TTC549 (cell line): ENCODE measurements at regions not wholly inside any gene's neighbourhood (a gene's known extent, or its start where the extent isn't known, plus 50 kb on each side); places are given as distances from the start of the nearest gene placed in this dataset.

ENCODE experiments used
- FAIRE-seq: peaks from 2 replicates; lab custom pipeline; 2012; peaks lifted over from hg19 to GRCh38; lab: Jason Lieb, UNC

DNA sequence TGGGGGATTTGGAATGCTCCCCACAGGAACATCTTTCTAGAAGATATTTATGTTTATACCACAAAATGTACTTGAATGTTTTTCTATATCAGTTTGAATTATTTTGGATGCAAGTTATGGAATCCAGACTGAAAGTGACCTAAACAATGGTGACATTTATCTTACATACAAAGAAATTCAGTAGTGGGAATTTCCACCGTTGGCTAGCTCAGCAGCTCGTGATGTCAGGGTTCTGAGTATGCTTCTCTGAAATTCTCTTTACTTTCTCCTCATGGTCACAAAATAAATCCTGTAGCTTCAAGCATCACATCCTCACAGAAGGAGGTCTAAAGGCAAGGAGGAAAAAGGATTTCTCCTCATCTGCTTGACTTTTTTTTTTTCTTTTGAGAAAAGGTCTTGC lies 105.3 kb downstream of the AKAIN1 start:
- FAIRE-seq: no peak

DNA sequence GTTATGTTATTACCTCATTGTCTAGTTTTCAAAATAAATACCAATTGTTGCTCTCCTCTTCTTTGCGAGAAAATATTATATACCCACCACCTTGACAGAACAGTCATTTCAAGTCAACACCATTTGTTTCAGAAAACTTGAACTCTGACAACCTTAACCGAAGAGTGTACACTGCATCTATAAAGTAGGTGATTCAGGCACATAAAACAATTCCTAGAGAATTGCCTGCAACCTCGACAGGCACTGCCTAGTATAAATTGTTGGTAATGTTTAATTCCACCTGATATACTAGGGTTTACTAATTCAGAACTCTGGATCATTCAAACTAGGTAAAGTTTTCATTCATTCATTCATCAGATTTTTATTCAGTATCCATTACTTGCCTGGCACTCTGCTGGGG lies 121.8 kb downstream of the AKAIN1 start:
- no peak for FAIRE-seq

DNA sequence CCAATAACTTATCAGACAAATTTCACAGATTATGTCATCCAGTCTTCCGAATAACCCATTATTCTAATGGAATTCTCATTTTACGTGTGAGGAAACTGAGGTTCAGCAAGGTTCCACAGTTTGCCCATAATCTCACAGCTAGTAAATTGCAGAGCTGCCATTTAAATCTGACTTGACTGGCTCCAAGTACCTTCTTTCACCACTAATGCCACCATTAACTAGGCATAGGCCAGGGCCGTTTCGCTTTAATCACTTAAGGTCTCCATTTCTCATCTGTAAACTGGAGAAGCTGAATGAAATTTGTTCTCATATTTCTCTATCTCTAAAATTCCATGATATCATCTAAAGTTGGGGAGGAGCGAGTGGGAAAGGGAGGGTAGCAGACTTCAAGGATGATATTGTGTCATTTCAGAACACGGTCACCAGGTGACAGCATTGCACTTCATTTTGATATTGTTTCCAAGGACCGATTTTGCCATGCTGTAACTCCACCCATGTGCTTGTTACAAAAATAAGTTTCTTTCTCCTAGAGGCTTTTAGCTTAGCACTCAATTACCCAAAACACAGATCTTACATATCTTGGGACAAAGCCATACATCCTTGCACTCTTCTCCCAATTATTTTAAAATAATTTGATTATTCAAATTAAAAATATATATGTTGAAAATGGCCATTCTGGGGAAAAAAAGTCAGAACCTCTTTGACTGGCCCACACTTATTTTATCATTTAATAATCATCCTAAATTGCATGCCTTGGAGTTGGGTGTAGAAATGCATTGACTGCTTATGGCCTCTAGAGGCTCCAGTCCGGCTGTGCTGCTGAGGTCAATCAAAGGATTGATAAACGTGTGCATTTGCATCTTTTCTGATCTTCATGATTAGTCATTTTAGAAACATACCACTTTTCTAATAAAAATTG lies 123.8 kb downstream of the AKAIN1 start:
- peak; percentile 89 for FAIRE-seq

DNA sequence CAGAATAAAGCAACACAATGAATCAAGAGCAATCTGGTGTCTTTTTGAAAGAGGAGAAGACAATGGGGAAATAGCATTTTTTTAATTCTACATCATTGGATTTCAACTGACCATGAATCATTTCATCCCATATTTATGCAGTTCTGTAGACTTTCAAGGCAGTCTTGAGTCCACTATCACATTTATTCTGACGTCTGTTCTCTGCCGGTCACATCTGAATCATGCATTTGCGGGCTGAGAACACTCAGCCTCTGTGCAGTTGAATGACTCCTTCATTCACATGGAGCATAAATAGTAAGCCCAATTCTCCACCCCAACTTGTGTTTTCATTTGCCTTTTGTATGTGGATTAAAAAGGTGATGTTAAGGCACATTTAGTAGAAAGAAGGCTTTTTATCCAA lies 128.2 kb downstream of the AKAIN1 start:
- FAIRE-seq: no peak

DNA sequence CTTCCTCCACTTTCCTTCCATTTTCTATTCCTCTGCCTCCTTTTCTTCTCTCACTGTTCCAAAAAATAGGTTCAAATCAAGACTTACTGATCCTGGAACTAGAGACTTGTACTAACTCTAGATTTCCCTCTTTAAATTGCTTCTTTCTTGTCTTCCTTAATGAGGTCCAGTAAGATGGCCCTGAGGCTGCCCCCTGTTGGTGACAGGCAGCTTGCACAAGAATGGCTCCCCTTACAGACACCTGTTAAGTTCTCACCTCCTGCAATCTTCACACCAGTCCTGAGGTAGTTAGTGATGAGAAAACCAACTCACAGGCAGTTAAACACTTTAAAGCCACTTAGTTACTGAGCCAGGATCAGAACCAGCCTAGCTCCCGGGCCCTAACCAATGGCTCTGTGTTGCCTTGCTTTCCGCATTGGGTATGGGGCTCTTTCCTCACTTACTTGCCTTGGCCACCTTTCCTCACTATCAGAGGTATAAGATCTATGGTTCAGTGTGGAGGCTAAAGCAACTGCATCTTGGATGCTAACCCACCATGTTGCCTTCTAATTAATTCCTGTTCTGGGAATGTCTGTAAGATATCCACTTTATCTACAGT lies 130.6 kb downstream of the AKAIN1 start:
- no peak for FAIRE-seq

DNA sequence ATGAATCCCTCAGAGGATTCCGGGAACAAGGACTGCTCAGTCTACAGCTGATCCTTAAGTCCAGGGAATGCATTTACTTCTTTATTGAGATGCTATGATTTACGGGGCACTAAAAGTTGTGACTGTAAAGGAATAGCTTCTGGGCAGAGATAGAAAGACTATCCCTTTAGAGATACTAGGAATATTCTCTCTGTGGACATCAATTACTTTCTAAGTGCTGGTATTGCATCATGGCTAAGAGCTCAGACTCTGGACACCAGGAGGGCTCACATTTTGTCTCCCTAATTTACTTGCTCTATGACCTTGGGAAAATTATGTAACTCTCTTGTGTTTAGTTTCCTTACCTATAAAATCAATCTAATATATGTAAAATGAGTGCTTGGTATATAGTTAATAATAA lies 131.4 kb downstream of the AKAIN1 start:
- no peak for FAIRE-seq

DNA sequence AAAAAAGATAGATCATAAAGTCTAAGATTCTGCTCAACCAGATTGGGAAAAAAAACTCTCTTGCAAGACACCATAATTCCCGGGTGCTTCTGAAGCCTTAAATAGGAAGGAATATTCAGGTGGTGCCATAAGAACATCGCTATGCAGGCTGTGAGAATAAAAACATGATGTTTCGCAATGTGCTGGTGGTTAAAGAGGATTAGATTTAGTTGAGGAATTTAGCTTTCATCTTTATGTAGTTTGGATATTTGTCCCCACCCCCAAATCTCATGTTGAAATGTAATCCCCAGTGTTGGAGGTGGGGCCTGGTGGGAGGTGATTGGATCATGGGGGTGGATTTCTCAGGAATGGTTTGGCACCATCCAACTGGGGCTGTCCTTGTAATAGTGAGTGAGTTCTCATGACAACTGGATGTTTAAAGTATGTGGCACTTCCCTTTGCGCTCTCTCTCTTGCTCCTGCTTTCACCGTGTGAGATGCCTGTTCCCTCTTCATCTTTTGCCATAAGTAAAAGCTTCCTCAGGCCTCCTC lies 132.2 kb downstream of the AKAIN1 start:
- FAIRE-seq: no peak

DNA sequence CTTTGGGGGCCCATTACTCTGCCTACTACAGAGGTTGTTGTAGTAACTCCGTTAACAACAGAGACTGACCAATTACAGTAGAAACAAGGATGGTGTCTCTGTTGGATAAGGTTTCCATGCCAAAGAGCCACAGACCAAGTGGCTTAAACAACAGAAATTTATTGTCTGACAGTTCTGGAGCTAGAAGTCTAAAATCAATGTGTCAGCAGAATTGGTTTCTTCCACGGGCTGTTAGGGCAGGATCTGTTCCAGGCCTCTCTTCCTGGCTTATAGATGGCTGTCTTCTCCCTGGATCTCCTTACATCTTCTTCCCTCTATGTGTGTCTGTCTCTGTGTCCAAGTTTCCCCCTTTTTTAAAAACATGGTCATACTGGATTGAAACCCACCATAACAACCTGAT lies 135.3 kb downstream of the AKAIN1 start:
- FAIRE-seq: no peak

DNA sequence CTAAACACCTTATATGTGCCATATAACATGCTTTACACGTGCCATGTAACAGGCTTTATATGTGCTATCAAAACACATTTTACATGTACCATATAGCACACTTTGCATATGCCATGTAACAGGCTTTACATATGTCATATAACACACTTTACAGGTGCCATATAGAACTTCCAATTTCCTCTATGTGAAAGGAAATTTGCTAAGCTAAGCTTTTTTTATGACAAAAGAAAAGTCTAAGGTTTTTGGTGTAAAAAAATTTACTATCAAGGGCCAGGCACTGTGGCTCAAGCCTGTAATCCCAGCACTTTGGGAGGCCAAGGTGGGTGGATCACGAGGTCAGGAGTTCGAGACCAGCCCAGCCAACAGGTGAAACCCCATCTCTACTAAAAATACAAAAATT lies 136.5 kb downstream of the AKAIN1 start:
- no peak for FAIRE-seq

DNA sequence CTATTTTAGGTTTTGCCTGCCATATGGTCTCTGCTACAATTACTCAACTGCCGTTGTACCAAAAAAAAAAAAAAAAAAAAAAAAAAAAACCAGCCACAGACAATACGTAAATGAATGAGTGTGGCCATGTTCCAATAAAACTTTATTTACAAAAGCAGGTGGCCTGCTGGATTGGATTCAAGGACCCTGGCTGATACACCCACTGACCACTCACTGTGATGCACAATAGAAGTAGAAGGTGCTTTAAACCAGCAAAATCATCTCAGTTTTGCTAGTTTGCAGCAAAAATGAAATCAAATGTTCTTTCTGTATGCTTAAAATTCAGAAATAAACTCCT lies 137.4 kb downstream of the AKAIN1 start:
- no peak for FAIRE-seq

DNA sequence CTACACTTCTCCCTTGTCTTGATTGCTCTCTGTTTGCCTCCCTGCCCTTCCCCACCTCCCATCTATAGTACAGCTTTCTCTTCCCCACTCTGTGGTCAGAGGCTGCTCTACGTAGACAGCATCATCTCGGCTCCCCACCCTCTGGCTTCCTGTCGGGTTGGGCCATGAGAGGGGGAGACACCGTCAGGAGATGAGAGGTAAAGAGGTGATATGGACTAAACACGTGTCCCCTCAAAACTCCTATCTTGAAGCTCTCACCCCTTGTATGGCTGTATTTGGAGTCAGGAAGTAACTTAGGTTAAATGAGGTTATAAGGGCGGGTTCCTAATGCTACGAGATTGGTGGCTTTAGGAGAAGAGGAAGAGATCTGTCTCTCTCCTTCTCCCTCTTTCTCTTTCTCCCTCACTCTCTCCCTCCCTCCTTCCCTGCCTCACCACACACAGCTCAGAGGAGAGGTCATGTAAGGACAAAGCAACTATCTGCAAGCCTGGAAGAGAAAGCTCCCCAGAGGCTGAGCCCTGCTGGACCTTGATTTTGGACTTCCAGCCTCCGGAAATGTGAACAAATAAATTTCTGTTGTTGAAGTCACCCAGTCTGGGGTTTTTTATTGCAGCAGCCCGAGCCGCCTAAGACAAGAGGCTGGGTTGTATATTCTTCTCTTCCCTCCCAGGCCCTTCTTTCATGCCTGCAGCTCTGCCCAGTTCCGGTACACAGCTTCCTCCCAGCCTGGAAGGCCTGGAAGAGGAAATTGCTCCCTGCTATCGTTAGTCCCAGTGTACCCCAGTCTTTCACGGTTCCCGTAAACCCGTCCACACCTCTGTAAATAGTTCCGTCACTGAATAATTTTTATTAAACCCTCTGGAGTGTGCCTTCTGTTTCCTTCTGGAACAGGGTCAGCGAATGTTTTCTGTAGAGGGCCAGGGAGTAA lies 138.0 kb downstream of the AKAIN1 start:
- no peak for FAIRE-seq

DNA sequence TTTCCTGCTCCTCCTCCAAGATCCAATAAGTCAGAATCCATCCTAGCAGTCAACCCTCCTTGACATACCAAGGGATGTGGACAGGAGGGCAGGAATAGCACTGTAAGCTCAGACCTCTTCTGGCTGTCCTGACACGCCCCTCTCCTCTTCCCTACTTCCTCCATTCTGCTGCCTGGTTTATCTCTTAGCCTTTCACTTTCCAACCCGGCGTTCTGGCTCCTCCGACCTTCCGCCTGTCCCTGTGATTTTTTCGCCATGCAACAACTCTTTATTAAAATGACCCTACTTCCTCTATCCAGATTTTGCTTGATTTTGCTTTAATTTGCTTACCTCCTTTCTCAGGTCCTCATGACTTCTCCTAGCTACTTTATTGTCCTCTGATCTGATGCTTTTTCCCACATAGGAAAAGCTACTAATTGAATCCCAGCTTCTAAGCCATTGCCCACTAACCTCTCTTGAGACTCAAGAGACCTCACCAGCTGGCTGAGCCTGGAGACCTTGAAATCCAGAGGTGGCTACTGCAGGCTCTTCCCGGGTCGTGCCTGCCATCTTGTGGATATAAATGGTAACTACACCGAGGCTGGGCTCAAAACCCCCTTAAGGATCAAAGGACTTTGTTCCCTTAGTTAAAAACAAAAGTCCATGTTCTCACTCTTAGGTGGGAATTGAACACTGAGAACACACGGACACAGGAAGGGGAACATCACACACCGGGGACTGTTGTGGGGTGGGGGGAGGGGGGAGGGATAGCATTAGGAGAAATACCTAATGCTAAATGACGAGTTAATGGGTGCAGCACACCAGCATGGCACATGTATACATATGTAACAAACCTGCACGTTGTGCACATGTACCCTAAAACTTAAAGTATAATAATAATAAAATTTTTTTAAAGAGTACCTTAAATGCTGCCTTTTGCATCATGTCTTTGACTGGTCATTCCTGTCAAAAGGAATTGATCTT lies 139.4 kb downstream of the AKAIN1 start:
- peak; percentile 82 for FAIRE-seq

DNA sequence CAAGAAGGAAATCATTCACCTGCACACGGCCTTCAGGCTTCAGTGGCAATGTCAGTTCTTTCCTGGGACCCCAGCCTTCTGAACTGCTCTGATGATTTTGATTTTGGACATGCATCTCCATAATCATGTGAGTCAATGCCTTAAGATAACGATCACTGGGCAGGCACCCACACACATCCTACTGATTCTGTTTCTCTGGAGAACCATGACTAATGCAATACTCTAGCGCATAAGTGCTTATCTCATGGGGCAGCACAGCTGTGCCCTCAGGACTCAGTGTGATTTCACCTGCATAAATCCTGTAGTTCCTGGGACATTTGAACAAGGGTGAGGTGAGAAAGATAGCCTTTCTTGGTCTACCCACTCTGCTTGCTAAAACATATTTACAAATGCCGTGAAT lies 144.6 kb downstream of the AKAIN1 start:
- FAIRE-seq: no peak

DNA sequence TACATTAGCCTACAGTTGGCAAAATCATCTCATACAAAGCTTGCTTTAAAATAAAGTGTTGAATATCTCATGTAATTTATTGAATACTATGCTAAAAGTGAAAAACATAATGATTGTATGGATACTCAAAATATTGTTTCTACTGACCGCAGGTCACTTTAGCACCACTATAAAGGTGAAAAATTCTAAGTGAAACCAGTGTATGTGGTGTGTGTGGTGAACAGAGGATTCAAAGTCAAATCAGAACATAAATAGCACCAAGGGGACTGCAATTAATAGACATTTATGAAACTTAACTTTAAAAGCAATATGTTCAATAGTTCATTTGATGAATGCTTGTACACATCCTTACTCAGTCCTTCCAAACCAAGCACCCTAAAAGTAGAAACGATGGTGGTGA lies 145.8 kb downstream of the AKAIN1 start:
- no peak for FAIRE-seq

DNA sequence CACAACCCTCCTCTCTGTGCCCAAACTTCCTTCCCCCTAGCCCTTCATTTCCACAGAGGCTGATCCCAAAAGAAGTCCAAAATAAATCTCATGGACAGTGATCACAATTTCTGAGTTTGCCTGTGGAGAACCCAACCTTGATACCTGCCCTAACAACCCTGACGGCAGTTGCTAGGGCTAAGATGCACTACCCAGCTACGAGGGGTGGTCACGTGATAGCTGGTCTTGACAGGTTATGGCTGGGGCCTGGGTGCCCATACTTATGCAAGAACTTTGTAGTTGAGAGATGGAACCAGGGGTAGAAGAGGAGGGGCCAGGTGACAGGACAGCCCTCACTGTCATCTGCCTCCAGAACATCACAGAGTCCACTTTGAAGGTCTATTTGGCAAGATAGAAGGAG lies 147.9 kb downstream of the AKAIN1 start:
- FAIRE-seq: no peak

DNA sequence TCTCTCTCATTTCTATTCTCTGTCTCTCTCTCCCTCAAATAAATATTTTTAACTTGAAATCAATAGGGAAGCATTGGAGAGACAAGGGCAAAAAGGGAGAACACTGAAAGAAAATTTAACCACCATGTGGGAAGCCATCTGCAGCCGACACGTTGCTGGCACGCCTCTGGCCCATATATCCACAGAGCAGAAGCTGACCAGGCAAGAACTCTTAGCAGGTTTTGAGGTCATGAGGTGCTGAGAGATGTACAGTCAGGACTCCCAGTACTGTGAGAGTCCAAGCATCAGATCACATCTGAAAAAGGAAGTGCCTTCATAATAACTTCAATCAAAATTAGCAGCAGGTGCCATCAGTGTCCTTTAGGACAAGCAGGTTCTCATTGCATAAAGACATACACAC lies 156.6 kb downstream of the AKAIN1 start:
- FAIRE-seq: no peak

DNA sequence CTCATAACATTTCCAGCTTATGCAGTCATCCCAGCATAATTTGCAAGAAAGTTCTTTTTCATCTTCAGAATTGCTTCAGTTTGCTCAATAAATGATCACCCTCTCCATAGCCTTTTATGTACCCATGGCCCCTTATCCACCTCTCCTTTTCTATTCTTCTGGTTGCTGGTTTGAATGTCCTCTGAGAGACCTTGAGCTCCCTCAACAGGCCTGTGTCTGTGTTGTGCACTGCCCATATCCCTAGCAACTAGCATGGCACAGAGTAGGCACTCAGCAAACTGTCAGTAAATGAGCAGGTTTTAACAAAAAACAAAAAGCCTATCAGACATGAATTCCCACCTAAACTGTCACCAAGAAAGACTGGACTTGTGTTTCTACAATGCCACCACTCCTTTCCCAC lies 160.5 kb downstream of the AKAIN1 start:
- no peak for FAIRE-seq

DNA sequence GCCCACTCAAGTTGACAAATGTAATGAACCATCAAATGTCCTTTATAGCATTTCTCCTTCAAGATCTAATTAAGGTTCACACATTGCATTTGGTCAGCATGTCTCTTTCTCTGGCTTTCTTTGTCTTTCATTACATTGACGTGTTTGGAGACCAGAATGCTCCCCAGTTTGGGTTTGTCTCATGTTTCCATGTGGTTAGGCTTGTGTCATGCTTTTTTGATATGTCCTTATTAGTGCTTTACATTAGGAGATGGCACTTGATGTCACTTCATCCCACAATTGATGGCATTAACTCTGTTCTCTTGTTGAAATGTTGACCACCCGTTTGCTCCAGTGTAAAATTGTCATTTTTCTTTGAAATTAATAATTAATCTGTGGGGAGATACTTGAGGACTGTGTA lies 165.8 kb downstream of the AKAIN1 start:
- no peak for FAIRE-seq

DNA sequence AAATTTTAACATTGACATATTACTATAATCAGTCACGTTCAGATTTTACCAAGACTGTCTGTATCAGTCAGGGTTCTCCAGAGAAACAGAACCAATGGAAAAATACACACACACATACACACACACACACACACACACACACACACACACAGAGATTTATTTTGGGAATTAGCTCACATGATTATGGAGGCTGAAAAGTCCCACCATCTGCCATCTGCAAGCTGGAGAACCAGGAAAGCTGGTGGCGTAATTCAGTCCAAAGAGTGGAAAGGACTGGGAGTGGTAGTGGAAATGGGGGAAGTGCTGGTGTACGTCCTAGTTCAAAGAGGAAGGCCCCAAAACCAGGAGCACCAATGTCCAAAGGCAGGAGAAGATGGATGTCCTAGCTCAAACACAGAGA lies 166.4 kb downstream of the AKAIN1 start:
- FAIRE-seq: no peak

DNA sequence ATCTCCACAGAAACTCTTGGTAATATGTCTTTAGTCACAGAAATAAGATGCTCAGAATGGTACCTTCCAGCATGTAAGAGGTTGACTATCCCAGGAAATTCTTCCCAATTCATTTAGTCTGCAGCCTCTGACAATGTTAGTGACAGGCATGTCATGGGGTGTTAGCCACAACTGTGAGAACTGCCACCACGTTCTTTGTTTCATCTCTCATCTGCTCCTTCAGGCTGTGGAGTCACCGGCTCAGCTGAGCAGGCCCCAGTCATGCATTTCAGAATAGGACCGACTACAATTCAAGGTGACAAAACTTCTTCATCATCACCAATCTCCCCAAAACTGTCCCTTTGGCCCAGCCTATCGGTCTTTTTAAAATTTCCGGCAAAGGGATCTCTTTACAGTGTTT lies 167.5 kb downstream of the AKAIN1 start:
- no peak for FAIRE-seq

DNA sequence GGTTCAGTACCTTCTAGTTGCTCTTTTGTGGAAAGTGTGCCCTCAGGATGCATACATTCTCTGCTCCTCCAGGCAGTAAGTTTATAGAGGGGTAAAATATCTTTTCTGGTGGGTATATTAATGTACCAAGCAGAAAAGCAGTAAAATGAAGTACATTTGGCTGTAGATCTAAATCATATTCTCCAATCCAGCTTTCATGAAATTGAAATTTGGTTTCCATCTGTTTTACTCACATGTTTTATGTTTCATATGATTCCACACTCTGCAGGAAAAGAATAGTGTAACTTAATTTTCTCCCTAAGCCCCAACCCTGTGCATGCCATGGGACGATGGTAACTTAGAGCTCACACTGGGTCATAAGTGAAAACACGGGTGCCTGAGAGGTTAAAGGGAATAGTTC lies 172.3 kb downstream of the AKAIN1 start:
- no peak for FAIRE-seq

DNA sequence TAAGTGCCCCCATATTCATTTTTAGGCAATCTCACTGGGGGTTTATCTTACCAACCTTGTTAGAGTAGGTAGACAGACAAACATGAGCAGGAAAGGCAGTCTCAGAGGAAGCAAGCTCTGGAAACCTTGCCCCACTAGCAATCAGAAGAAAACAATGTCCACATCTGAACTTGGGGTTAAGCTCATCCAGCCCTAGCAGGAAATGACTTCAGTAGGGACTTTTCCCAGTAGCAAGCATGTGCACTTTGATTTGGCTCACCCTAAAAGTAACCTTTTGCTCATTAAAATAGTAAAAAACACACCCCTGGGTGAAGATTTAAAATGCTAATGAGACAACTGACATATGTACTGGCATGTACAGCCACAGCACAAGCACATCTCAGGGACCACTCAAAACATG lies 175.5 kb downstream of the AKAIN1 start:
- FAIRE-seq: no peak
